Lower leg skin (tissue), 3 donors: ENCODE measurements at regions not wholly inside any gene's neighbourhood (a gene's known extent, or its start where the extent isn't known, plus 50 kb on each side); places are given as distances from the start of the nearest gene placed in this dataset.

Experiments
- POLR2A ChIP-seq, 2 donors: fragments of 450-650 bp; IDR thresholded peaks; one replicate each; pipeline ENCODE4 v1.6.1; 2016 to 2017; ENCODE audit warnings: antibody characterized with exemption in 2 of 2, mild to moderate bottlenecking in 1 of 2, moderate library complexity in 1 of 2
- TF ChIP-seq, protein P1 (sequence below), 3 donors: fragments of 450-650 bp; IDR thresholded peaks; one replicate each; pipeline ENCODE4 v1.5.1; 2016; ENCODE audit warnings: antibody characterized with exemption in 3 of 3, mild to moderate bottlenecking in 3 of 3, moderate library complexity in 2 of 3

DNA sequence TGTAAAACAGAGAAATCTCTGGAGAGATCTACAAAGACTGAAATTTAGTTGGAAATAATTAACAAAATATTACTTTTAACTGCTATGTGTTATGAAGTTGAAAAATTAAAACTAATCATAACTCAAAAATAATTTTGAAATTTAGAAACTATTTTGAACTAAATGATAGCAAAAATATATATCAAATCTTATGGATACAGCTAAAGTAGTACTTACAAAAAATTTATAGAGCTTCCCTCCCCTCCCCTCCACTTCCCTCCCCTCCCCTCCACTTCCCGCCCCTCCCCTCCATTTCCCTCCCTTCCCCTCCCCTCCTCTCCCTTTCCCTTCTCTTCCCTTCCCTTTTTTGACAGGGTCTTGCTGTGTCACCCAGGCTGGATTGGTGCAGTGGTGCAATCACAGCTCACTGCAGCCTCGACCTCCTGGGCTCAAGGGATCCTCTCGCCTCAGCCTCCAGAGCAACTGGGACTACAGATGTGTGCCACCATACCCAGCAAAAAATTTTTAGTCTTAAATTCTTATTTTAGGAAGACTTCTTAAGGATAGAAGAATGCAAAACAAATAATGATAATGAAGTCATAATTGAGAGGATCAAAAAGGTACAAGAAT is 87.2 kb upstream of the RGS17 start:
- TF ChIP-seq, protein P1, sequence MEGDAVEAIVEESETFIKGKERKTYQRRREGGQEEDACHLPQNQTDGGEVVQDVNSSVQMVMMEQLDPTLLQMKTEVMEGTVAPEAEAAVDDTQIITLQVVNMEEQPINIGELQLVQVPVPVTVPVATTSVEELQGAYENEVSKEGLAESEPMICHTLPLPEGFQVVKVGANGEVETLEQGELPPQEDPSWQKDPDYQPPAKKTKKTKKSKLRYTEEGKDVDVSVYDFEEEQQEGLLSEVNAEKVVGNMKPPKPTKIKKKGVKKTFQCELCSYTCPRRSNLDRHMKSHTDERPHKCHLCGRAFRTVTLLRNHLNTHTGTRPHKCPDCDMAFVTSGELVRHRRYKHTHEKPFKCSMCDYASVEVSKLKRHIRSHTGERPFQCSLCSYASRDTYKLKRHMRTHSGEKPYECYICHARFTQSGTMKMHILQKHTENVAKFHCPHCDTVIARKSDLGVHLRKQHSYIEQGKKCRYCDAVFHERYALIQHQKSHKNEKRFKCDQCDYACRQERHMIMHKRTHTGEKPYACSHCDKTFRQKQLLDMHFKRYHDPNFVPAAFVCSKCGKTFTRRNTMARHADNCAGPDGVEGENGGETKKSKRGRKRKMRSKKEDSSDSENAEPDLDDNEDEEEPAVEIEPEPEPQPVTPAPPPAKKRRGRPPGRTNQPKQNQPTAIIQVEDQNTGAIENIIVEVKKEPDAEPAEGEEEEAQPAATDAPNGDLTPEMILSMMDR (IDR thresholded peaks at IDR 0.05), result no peak
- TF ChIP-seq POLR2A (IDR thresholded peaks at IDR 0.05), result no peak
